ENCODE measurements at regions not wholly inside any gene's neighbourhood (a gene's known extent, or its start where the extent isn't known, plus 50 kb on each side); places are given as distances from the start of the nearest gene placed in this dataset.

DNA sequence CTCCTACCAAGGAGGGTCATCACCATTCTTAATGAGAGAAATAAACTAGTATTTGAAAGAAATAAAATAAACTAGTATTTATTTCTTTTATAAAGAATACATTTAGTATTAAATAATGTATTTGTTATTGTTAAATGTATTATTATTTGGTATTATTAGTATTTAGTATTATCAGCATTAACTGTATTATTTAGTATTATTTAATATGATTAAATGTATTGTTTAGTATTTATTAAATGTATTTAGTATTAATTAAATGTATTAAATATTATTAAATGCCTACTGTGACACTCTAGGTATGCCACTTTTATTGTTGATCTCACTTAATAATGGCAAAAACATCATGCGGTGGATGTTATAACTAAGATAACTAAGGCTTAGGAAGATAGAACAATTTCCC, 353.6 kb upstream of the MAP2 start:
- TF ChIP-seq, protein P1, sequence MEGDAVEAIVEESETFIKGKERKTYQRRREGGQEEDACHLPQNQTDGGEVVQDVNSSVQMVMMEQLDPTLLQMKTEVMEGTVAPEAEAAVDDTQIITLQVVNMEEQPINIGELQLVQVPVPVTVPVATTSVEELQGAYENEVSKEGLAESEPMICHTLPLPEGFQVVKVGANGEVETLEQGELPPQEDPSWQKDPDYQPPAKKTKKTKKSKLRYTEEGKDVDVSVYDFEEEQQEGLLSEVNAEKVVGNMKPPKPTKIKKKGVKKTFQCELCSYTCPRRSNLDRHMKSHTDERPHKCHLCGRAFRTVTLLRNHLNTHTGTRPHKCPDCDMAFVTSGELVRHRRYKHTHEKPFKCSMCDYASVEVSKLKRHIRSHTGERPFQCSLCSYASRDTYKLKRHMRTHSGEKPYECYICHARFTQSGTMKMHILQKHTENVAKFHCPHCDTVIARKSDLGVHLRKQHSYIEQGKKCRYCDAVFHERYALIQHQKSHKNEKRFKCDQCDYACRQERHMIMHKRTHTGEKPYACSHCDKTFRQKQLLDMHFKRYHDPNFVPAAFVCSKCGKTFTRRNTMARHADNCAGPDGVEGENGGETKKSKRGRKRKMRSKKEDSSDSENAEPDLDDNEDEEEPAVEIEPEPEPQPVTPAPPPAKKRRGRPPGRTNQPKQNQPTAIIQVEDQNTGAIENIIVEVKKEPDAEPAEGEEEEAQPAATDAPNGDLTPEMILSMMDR (IDR thresholded peaks at IDR 0.05; ENCODE audit: low read length, missing control alignments), result no peak
- DNase-seq (ENCODE audit: low read depth), result no peak
- H3K4me3 ChIP-seq (replicated peaks; ENCODE audit: low read depth, low read length), result no peak overlapping the region

DNA sequence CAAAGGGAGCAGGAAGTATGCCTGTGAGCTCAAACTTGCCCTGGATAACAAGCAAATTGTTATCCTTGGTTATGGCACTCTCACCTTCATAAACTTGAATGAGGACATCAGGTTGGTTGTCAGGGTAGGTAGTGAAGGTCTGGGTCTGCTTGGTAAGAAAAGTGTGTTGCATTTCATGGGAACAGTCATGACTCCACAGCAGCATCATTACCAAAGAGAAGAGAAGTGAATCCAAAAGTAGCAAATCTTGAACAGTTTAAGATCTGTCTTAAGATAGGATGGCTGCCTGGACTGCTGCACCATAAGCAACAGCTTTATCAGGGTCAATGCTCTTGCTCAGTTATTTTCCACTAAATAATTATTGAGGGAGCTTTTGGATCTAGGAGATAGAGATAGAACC, 350.7 kb upstream of the MAP2 start:
- no peak for DNase-seq (ENCODE audit: low read depth)
- H3K4me3 ChIP-seq (replicated peaks; ENCODE audit: low read depth, low read length), result no peak overlapping the region
- TF ChIP-seq, protein P1 (IDR thresholded peaks at IDR 0.05; ENCODE audit: low read length, missing control alignments), result no peak

DNA sequence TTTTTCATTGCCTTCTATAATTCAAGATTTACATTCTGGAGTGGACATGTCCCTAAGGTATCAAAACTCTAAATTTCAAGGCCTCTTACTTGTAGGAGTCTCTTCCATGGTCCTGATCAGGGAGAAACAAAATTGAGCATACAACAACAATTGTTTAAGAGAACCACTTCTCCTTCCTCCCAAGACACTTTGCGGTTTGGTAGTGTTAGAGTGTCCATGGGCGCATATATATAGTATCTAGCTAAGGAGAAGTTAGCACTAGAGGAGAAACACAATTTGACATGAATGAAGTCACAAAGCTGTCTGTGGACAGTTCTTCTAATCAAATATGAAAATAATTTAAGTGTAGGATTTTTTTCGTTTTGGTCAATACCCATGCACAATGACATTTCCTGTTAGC, 349.1 kb upstream of the MAP2 start:
- no peak for DNase-seq (ENCODE audit: low read depth)
- TF ChIP-seq, protein P1 (IDR thresholded peaks at IDR 0.05; ENCODE audit: low read length, missing control alignments), result no peak
- H3K4me3 ChIP-seq (replicated peaks; ENCODE audit: low read depth, low read length), result no peak overlapping the region

DNA sequence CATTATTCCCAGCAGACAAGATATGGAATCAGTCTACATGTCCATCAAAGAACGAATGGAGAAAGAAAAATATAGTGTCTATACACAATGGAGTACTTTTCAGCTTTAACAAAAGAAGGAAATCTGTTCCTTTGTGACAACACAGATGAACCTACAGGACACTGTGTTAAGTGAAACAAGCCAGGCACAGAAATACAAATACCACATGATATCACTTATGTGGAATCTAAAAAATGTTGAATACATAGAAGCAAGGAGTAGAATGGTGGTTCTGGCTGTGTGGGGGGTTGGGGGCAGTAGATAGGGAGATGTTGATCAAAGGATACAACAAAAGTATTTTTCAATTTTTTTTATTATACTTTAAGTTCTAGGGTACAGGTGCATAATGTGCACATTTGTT, 347.7 kb upstream of the MAP2 start:
- no peak overlapping the region for H3K4me3 ChIP-seq (replicated peaks; ENCODE audit: low read depth, low read length)
- no peak for DNase-seq (ENCODE audit: low read depth)
- TF ChIP-seq, protein P1 (IDR thresholded peaks at IDR 0.05; ENCODE audit: low read length, missing control alignments), result no peak

DNA sequence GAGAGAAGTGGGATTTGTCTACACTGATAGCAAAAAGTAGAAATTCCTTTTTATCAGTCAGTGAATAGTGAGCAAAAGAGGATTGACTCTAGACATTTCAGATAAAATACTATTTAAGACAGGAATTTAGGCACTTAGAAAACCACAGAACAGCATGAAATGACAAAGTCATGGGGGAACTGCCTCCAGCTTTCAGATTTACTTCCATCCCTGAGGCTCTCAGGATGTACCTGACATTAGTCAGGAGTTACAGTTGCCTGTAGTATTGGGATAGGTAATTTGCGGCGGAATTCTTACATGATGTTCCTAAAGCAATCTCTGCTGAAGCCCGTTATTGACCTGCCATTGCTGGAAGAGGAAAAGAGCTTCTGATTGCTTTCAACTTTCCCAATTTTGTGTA, 337.1 kb upstream of the MAP2 start:
- TF ChIP-seq, protein P1 (IDR thresholded peaks at IDR 0.05; ENCODE audit: low read length, missing control alignments), result no peak
- DNase-seq (ENCODE audit: low read depth), result no peak
- H3K4me3 ChIP-seq (replicated peaks; ENCODE audit: low read depth, low read length), result no peak overlapping the region

DNA sequence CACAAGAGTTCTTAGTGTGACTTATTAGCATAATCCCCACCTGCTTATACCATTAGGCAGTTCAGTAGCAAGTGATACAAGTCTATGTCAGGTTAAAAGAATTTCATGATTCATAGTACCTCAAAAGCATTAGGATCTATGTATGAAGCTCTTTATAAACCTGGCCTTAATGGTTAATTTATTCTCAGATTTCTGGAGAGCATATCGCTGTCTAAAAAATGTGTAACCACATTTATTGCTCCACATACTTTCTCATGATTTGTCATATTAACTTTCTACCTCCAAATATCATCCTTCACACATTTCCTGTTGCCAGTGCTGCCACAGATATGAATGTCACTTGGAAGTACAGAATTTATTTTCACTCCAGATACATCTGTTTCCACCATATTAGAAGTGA, 332.8 kb upstream of the MAP2 start:
- DNase-seq (ENCODE audit: low read depth), result no peak
- TF ChIP-seq, protein P1 (IDR thresholded peaks at IDR 0.05; ENCODE audit: low read length, missing control alignments), result no peak
- H3K4me3 ChIP-seq (replicated peaks; ENCODE audit: low read depth, low read length), result no peak overlapping the region

DNA sequence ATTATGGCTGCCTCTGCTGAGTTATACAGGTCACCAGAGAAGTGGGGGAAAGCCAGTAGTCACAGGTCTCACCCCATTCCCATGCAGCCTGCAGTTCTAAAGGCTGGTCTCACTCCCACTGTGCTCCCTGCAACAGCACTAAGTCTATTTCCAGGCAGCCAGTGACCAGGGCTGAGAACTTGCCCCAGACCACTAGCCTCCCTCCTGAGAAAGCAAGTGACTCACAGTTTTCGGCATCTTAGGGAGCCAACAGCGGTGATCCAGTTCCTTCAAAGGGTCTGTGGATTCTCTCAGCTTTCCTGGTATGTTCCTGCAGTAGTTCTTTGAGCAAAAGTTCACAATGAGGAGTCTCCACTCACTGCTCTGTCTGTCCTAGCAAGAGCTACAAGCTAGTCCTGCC, 329.6 kb upstream of the MAP2 start:
- H3K4me3 ChIP-seq (replicated peaks; ENCODE audit: low read depth, low read length), result no peak overlapping the region
- TF ChIP-seq, protein P1 (IDR thresholded peaks at IDR 0.05; ENCODE audit: low read length, missing control alignments), result no peak
- no peak for DNase-seq (ENCODE audit: low read depth)

Data from fibroblast of pulmonary artery (primary cell).